GM19351 (cell line): ENCODE measurements at regions not wholly inside any gene's neighbourhood (a gene's known extent, or its start where the extent isn't known, plus 50 kb on each side); places are given as distances from the start of the nearest gene placed in this dataset.
"Not testable (repeated sequence)": the region's sequence is repeated elsewhere in the genome, so short reads cannot be mapped to it uniquely, and the experiment has no call there.

ENCODE experiments used
- ATAC-seq: cut with Tn5 transposase; IDR thresholded peaks from one replicate; pipeline ENCODE4 v1.9.1; 2021; ENCODE audit warnings: mild to moderate bottlenecking, moderate library complexity; ENCODE audit not compliant: unreplicated experiment

DNA sequence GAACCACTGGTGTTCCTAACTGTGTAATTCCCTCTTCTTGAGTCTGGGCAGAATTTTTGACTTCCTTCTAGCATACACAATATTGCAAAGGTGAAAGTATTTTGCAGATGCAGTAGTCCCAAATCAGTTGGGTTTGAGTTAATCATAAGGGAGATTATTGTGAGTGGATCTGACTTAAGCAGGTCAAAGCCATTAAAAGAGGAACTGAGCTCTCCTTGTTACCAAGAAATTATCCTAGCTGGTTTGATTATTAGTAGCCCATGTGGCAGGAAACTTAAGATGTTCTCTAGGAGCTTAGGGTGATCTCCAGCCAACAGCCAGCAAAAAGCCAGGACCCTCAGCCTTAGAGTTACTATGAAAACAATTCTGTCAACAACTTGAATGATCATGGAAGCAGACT is 221.8 kb downstream of the RPIA start:
- no peak for ATAC-seq

DNA sequence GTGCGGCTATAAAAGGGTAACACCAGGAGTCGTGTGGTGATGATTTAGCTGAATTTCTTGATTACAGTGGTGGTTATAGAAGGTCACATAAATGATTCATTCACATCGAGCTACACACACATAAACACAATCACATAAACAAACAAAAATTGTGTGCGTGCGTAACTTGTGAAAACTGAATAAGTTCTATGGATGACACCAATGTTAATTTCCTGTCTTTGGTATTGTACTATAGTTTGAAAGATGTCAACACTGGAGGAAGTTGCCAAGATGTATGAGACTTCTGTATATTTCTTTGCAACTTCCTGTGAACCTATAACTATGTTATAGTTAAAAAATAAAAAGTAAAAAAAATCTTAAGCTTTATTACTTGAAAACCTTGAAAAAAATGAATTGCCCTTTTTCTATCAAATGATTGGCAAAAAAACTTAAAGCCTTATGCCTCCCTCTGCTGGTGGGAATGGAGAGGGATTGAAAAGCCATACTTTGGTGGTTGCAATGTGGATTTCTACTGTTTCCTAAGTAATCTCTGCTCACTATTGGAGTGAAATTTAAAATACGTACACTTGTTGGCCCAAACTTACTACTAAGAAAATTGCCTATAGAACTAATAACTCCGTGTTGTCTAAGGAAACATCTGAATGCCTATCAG is 227.7 kb downstream of the RPIA start:
- no peak for ATAC-seq

GRCh38 chr2:88920399-88920798 is 228.9 kb downstream of the RPIA start:
- ATAC-seq: not testable (repeated sequence)

GRCh38 chr2:88924533-88924932 is 233.1 kb downstream of the RPIA start:
- no peak for ATAC-seq

DNA sequence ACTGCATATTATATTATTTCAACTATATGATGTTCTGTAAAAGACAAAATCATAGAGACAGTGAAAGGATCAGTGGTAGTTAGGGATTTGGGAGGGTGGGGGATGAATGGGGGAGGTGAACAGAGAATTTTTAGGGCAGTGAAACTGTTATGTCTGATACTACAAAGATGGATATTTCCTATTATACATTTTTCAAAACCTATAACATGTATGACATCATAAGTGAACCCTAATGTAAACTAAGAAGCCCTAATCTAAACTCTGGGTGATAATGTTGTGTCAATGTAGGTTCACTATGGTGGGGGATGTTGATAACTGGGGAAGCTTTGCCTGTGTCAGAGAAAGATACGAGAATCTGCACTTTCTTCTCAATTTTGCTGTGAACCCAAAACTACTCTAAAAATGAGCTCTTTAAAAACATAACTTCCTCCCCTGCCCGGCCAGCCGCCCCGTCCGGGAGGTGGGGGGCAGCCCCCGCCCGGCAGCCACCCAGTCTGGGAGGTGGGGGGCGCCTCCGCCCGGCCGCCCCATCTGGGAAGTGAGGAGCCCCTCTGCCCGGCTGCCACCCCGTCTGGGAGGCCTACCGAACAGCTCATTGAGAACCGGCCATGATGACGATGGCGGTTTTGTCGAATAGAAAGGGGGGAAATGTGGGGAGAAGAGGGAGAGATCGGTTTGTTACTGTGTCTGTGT is 234.4 kb downstream of the RPIA start:
- no peak for ATAC-seq

DNA sequence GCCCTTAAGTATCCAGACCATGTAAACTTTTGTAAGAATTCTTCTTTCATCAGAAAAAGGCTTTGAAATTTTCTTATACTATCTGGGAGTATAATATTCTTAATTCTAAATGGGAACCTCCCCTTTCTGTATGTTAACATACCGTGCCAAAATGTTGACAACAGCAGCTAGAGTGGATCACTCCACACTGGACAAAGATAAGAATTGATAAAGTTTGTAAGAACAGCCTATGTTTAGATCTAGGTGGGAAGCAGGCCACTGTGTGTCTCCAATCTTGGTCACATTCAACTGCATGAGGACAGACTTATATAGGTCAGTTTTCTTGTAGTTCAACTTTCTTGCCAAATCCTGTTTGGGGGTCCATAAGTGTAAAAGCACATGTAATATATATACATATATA is 235.7 kb downstream of the RPIA start:
- ATAC-seq: no peak

DNA sequence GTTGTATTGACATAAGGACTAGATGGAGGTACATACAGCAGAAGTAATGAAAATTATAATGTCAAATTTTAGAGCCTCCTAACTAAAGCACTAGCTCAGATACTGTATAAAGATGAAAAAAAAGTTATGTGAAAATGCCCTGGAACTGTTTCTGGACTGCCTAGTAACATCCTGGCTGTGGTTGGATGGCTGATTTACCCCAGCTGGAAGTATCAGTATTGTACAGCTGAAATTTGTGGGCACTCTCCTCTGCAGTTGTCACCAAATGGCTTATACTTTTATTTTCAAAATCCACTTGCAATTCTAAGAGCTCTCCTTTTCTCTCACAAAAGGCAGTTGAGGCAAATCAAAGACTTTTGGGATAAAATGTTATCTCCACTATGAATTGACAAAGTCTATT is 239.2 kb downstream of the RPIA start:
- ATAC-seq: no peak

- ATAC-seq: no peak
Observed at GRCh38 chr2:88932686-88933085, 241.2 kb downstream of the RPIA start.

- no peak for ATAC-seq
Observed at GRCh38 chr2:88933091-88933490, 241.6 kb downstream of the RPIA start.

DNA sequence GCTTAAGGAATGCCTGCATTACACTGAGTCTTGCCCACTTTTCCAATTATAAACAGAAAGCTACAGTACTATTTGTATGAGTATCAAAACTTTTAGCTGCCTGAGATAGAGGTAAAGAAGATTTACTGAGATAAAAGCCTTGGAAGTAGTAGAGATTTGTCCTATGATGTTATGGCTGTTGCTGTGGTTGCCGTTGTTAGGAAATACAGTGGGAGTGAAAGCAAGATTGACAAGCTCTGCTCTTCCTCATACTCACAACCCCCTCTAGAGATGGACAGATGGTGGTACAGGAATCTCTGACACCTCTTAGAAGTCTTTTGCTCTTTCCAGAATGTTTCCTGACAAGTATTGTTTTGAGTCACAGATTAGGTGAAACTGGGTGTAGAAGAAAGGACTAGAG is 242.5 kb downstream of the RPIA start:
- no peak for ATAC-seq

DNA sequence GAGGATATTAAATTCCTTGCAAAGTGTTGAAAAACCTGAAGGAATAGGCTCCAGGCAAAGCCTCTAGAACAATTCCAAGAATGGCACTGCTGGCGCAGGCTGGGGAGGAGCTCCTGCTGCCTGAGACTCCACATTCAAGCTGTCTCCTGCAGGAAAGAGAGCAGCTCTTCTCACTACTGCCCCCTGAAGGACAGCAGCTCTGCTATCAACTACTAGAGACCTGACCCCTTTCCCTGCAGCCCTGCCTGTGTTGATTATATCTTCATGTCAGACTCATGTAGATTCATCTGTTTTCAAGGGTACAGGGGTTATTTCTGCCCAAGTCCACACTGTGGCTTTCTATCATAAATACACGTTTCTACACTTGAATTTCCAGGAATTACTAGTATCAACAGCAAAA is 249.7 kb downstream of the RPIA start:
- not testable (repeated sequence) for ATAC-seq

DNA sequence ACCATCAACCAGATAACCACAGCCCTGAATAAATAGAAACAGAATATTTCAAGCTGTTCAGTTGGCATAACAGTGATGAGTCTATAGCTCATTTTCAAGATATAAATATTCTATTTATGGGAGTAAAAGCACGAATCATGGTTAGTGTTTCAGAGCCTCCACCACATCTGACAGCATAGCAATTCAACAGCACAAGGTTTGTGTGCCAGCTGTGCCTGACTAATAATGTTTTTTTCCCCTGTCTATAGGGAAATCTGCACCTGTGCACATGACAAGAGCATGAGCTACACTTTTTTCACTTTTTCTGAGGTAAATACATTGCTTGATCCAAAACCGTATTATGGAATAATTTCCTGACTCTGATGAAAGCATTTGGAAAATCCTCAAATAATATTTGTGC is 251.3 kb downstream of the RPIA start:
- no peak for ATAC-seq

GRCh38 chr2:88949336-88949735 is 257.9 kb downstream of the RPIA start:
- no peak for ATAC-seq

DNA sequence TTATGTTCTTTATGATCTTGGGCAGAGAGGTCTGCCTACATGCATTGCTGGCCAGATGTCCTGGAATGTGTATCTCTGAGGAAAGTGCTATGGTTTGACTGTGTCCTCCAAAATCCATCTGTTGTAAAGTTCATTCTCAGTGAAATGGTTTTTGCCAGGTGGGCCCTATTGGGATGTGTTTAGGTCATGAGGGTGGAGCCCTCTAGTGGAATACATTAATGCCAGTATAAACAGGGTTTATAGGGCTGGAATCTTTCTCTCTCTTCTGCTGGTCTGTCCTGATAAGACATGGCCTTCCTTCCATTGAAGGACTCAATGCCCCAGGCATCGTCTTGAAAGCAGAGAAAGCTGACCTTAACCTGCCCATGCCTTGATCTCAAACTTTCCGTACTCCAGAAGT is 258.5 kb downstream of the RPIA start:
- ATAC-seq: no peak

GRCh38 chr2:88955607-88956006 is 264.1 kb downstream of the RPIA start:
- no peak for ATAC-seq

DNA sequence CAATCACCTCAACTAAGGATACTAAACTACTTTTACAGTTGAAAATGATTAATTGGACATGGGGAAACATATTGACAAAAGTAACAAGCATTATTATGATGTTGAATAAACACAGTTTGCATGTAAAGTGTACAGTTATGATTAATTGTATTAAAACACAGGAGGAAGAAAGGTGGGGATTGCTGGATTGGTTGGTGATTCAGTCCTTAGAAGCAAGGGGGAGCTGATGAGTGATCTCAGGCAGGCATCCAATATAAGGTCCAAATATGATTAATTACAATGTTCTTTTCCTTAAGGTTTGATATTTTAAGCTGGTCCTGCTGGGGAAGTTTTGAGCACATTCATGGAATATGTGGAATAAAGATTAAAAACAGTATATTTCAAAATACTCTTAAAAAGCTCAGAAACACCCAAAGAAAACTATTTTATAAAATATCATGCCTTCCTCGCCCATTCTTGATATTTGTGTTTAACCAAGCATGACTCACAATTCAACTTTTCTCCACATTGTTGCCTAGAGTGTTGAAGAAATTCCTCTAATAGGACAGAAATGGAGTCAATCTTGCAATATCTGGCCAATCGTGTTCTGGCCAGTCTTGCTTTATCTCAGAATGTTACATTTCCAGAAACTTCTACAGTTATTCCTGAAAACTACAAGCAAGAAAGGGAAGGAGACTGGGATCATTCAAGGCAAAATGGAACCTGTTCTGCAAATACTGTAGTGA is 268.2 kb downstream of the RPIA start:
- no peak for ATAC-seq

DNA sequence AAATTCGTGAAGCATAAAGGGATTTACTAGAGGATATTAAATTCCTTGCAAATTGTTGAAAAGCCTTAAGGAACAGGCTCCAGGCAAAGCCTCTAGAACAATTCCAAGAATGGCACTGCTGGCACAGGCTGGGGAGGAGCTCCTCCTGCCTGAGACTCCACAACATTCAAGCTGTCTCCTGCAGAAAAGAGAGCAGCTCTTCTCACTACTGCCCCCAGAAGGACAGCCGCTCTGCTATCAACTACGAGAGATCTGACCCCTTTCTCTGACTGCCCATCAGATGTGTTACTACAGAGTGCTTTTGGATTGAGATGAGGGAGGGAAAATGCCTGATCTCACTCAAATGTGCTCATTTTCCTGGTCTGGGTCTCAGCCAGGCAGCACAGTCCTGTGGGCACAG is 269.9 kb downstream of the RPIA start:
- ATAC-seq: not testable (repeated sequence)

DNA sequence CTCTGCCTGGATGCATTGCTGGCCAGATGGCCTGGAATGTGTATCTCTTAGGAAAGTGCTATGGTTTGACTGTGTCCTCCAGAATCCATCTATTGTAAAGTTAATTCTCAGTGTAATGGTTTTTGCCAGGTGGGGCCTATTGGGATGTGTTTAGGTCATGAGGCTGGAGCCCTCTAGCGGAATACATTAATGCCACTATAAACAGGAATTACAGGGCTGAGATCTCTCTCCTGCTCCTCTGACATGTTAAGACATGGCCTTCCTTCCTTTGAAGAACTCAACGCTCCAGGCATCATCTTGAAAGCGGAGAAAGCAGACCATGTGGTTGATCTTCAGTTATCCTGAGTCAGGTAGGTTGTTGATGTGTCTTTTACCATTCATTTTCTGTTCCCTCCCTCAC is 276.4 kb downstream of the RPIA start:
- no peak for ATAC-seq

- not testable (repeated sequence) for ATAC-seq
Observed at GRCh38 chr2:88978011-88978410, 286.5 kb downstream of the RPIA start.

GRCh38 chr2:88978446-88978845 is 287.0 kb downstream of the RPIA start:
- ATAC-seq: not testable (repeated sequence)

DNA sequence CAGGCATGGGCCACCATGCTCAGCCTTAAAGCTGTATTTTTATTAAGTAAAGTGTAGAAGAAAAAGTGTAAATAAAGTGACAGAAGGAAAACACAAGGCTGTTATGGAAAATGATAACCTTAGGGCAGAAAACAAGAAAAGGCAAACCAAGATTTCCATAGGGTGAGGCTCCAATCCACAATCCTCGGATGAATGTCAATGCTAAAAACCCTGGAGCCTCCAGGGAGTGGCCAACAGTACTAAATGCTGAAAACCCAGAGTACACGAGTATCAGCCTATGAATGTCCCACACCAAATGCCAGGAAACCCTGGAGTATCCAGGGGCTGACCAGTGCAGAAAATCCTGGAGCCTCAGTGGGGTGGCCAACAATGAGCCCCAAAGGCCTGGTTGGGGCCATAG is 292.6 kb downstream of the RPIA start:
- ATAC-seq: not testable (repeated sequence)

DNA sequence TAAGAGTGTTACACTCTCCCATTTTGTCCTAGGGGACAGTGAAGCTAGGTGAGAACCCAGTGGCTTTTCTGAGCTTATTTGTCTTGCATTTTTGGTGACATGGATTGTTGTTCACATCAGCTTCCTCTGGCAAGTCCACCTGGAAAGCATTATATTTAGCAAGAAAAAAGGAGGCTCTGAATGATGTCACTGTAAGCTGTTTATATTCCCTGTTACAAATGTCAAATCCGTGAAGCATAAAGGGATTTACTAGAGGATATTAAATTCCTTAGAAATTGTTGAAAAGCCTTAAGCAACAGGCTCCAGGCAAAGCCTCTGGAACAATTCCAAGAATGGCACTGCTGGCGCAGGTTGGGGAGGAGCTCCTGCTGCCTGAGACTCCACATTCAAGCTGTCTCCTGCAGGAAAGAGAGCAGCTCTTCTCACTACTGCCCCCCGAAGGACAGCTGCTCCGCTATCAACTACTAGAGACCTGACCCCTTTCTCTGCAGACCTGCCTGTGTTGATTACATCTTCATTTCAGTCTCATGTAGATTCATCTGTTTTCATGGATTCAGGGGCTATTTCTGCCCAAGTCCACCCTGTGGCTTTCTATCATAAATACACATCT is 295.4 kb downstream of the RPIA start:
- not testable (repeated sequence) for ATAC-seq
